22Rv1 (cell line): ENCODE measurements at regions not wholly inside any gene's neighbourhood (a gene's known extent, or its start where the extent isn't known, plus 50 kb on each side); places are given as distances from the start of the nearest gene placed in this dataset.

ENCODE experiments used
- CTCF ChIP-seq: fragments of 450-650 bp; IDR thresholded peaks from 2 replicates; pipeline ENCODE4 v1.5.1; 2017; ENCODE audit warnings: mild to moderate bottlenecking
- ZFX ChIP-seq: fragments of 450-650 bp; IDR thresholded peaks from 2 replicates; pipeline ENCODE4 v1.6.1; 2017; ENCODE audit warnings: antibody characterized with exemption, borderline replicate concordance

GRCh38 chrX:43581167-43581566, 74.9 kb upstream of the MAOA start:
- TF ChIP-seq CTCF = no peak
- TF ChIP-seq ZFX = no peak
